GM21723 (cell line): ENCODE measurements at regions not wholly inside any gene's neighbourhood (a gene's known extent, or its start where the extent isn't known, plus 50 kb on each side); places are given as distances from the start of the nearest gene placed in this dataset.
"Not testable (repeated sequence)": the region's sequence is repeated elsewhere in the genome, so short reads cannot be mapped to it uniquely, and the experiment has no call there.

Experiments used
- ATAC-seq: cut with Tn5 transposase; IDR thresholded peaks from one replicate; pipeline ENCODE4 v1.9.1; 2021; ENCODE audit warnings: mild to moderate bottlenecking, moderate library complexity; ENCODE audit not compliant: unreplicated experiment

- no peak for ATAC-seq
Measured at GRCh38 chr2:192993059-192993458, 798.3 kb upstream of the TMEFF2 start.

GRCh38 chr2:192983173-192983572 lies 788.4 kb upstream of the TMEFF2 start:
- ATAC-seq = no peak

GRCh38 chr2:192978395-192978794 lies 783.7 kb upstream of the TMEFF2 start:
- no peak for ATAC-seq

GRCh38 chr2:192971981-192972380 lies 777.2 kb upstream of the TMEFF2 start:
- no peak for ATAC-seq

- no peak for ATAC-seq
Measured at GRCh38 chr2:192969055-192969454, 774.3 kb upstream of the TMEFF2 start.

- ATAC-seq = no peak
Measured at GRCh38 chr2:192960945-192961344, 766.2 kb upstream of the TMEFF2 start.

GRCh38 chr2:192958615-192959014 lies 763.9 kb upstream of the TMEFF2 start:
- not testable (repeated sequence) for ATAC-seq

GRCh38 chr2:192957425-192957824 lies 762.7 kb upstream of the TMEFF2 start:
- no peak for ATAC-seq

- ATAC-seq = no peak
Measured at GRCh38 chr2:192953116-192953515, 758.4 kb upstream of the TMEFF2 start.

GRCh38 chr2:192952245-192952644 lies 757.5 kb upstream of the TMEFF2 start:
- no peak for ATAC-seq

GRCh38 chr2:192948316-192948715 lies 753.6 kb upstream of the TMEFF2 start:
- ATAC-seq = no peak

- ATAC-seq = no peak
Measured at GRCh38 chr2:192947352-192947751, 752.6 kb upstream of the TMEFF2 start.

- ATAC-seq = no peak
Measured at GRCh38 chr2:192940767-192941166, 746.0 kb upstream of the TMEFF2 start.

GRCh38 chr2:192932376-192932775 lies 737.6 kb upstream of the TMEFF2 start:
- ATAC-seq = no peak

GRCh38 chr2:192921631-192922030 lies 726.9 kb upstream of the TMEFF2 start:
- not testable (repeated sequence) for ATAC-seq

- ATAC-seq = no peak
Measured at GRCh38 chr2:192901446-192901845, 706.7 kb upstream of the TMEFF2 start.

GRCh38 chr2:192899466-192899865 lies 704.7 kb upstream of the TMEFF2 start:
- no peak for ATAC-seq

- ATAC-seq = not testable (repeated sequence)
Measured at GRCh38 chr2:192893976-192894375, 699.2 kb upstream of the TMEFF2 start.

GRCh38 chr2:192888109-192888508 lies 693.4 kb upstream of the TMEFF2 start:
- no peak for ATAC-seq

GRCh38 chr2:192887337-192887736 lies 692.6 kb upstream of the TMEFF2 start:
- no peak for ATAC-seq

GRCh38 chr2:192886636-192887035 lies 691.9 kb upstream of the TMEFF2 start:
- no peak for ATAC-seq

- ATAC-seq = no peak
Measured at GRCh38 chr2:192885569-192886160, 690.9 kb upstream of the TMEFF2 start.

- no peak for ATAC-seq
Measured at GRCh38 chr2:192877159-192877558, 682.4 kb upstream of the TMEFF2 start.
